A673 (cell line): ENCODE measurements at regions not wholly inside any gene's neighbourhood (a gene's known extent, or its start where the extent isn't known, plus 50 kb on each side); places are given as distances from the start of the nearest gene placed in this dataset.

Experiments used
- BruUV-seq: library from RNA; stranded (reverse); fragments of 400-500 nt; replicated peaks from 2 replicates; lab custom pipeline; 2021; lab: Mats Ljungman, UMichigan
- CTCF ChIA-PET: fragments of 300-600 bp; sonication (Branson Sonifier 250); formaldehyde crosslinking; loops from one replicate; lab custom pipeline; 2022; ENCODE audit warnings: antibody characterized with exemption; lab: Charles Lee
- POLR2A ChIA-PET: fragments of 300-600 bp; sonication (Branson Sonifier 250); formaldehyde crosslinking; loops from one replicate; lab custom pipeline; 2022; ENCODE audit warnings: antibody characterized with exemption; ENCODE audit not compliant: low non-redundant PET; lab: Charles Lee
- DNase-seq: peaks from one replicate; pipeline ENCODE4 v3.0.0-alpha.2; 2015; ENCODE audit warnings: low spot score
- H3K27ac ChIP-seq: fragments of 200-600 bp; sonication (generic); 2 replicates; pipeline ENCODE4 v1.5.1; 2016; ENCODE audit warnings: mixed run types, low read depth, mild to moderate bottlenecking, mixed read lengths, antibody characterized with exemption, low read length; ENCODE audit not compliant: poor library complexity, severe bottlenecking
- H3K27me3 ChIP-seq: fragments of 200-600 bp; sonication (generic); replicated peaks from 2 replicates; pipeline ENCODE4 v1.6.1; 2017; ENCODE audit warnings: mixed run types, low read depth, mild to moderate bottlenecking, mixed read lengths, antibody characterized with exemption, low read length; ENCODE audit not compliant: insufficient read depth, poor library complexity
- H3K36me3 ChIP-seq: fragments of 200-600 bp; sonication (generic); 2 replicates; pipeline ENCODE4 v1.6.1; 2016; ENCODE audit warnings: mixed run types, mild to moderate bottlenecking, mixed read lengths, antibody characterized with exemption, low read length; ENCODE audit not compliant: insufficient read depth, poor library complexity, severe bottlenecking
- H3K4me1 ChIP-seq: fragments of 200-600 bp; sonication (generic); 2 replicates; pipeline ENCODE4 v1.6.1; 2017; ENCODE audit warnings: mixed run types, mild to moderate bottlenecking, mixed read lengths, antibody characterized with exemption, low read length; ENCODE audit not compliant: insufficient read depth, poor library complexity, severe bottlenecking
- H3K4me3 ChIP-seq: fragments of 200-600 bp; sonication (generic); 2 replicates; pipeline ENCODE4 v1.5.1; 2016; ENCODE audit warnings: low read depth, mixed run types, mild to moderate bottlenecking, mixed read lengths, low read length; ENCODE audit not compliant: poor library complexity, severe bottlenecking
- H3K9me3 ChIP-seq: fragments of 200-600 bp; sonication (generic); 2 replicates; pipeline ENCODE4 v1.6.1; 2016; ENCODE audit warnings: mixed run types, low read depth, mild to moderate bottlenecking, mixed read lengths, antibody characterized with exemption, low read length; ENCODE audit not compliant: poor library complexity, severe bottlenecking
- CTCF ChIP-seq: fragments of 300-800, 200-600 bp; sonication (generic); conservative IDR thresholded peaks from 2 replicates; pipeline ENCODE4 v1.5.1; 2017; ENCODE audit warnings: low read depth, mild to moderate bottlenecking, antibody characterized with exemption, low read length, moderate library complexity, mixed read lengths
- EZH2 ChIP-seq: fragments of 200-600 bp; sonication (generic); IDR thresholded peaks from 2 replicates; pipeline ENCODE4 v1.6.1; 2017; ENCODE audit warnings: borderline replicate concordance, low read depth, mild to moderate bottlenecking, mixed read lengths, antibody characterized with exemption, low read length; ENCODE audit not compliant: poor library complexity, severe bottlenecking
- intact Hi-C: fragments of 100-400 bp; cut with micrococcal nuclease; formaldehyde crosslinking; loops from one replicate; pipeline ENCODE4 v1.10.0; 2022; ENCODE audit not compliant: unreplicated experiment

GRCh38 chr13:30559274-30559673, 58.4 kb upstream of the USPL1 start:
- CTCF ChIA-PET = no interaction called here
- H3K9me3 ChIP-seq = no peaks in the 10 kb centered on the region
- H3K36me3 ChIP-seq = no peaks in the 10 kb centered on the region
- no peak overlapping the region for H3K27ac ChIP-seq
- DNase-seq = no peak
- POLR2A ChIA-PET = no interaction called here
- H3K4me1 ChIP-seq = peaks cover 3% of the 10 kb centered on the region
- H3K4me3 ChIP-seq = no peak overlapping the region
- no peak for TF ChIP-seq CTCF
- TF ChIP-seq EZH2 = no peak
- intact Hi-C loops = no loop called here
- no TSS peak for BruUV-seq
- no peaks in the 10 kb centered on the region for H3K27me3 ChIP-seq

GRCh38 chr13:30560212-30560611, 57.5 kb upstream of the USPL1 start:
- Histone ChIP-seq H3K27ac (no peak overlapping the region), H3K36me3 (no peaks in the 10 kb centered on the region), H3K9me3 (no peaks in the 10 kb centered on the region), H3K27me3 (no peaks in the 10 kb centered on the region), H3K4me3 (no peak overlapping the region), H3K4me1 (peaks cover 3% of the 10 kb centered on the region)
- BruUV-seq = no TSS peak
- no peak for DNase-seq
- TF ChIP-seq EZH2 (no peak), CTCF (no peak)
- ChIA-PET CTCF (no interaction called here), POLR2A (no interaction called here)
- intact Hi-C loops = no loop called here

GRCh38 chr13:30561511-30561910, 56.2 kb upstream of the USPL1 start:
- BruUV-seq = no TSS peak
- CTCF ChIA-PET = no interaction called here
- no peak for DNase-seq
- no peak overlapping the region for H3K4me3 ChIP-seq
- intact Hi-C loops = no loop called here
- no peak overlapping the region for H3K27ac ChIP-seq
- H3K9me3 ChIP-seq = no peaks in the 10 kb centered on the region
- no peaks in the 10 kb centered on the region for H3K27me3 ChIP-seq
- H3K36me3 ChIP-seq = no peaks in the 10 kb centered on the region
- H3K4me1 ChIP-seq = peaks cover 3% of the 10 kb centered on the region
- POLR2A ChIA-PET = no interaction called here
- no peak for TF ChIP-seq EZH2
- TF ChIP-seq CTCF = no peak
